HepG2 (cell line): ENCODE measurements at regions not wholly inside any gene's neighbourhood (a gene's known extent, or its start where the extent isn't known, plus 50 kb on each side); places are given as distances from the start of the nearest gene placed in this dataset.

Experiments used
- ATAC-seq: fragments of 200-7000 bp; cut with Tn5 transposase; 3 replicates; pipeline ENCODE4 v1.9.1; 2020; ENCODE audit warnings: mild to moderate bottlenecking, moderate library complexity
- BruUV-seq: library from RNA; stranded (reverse); fragments of 400-500 nt; replicated peaks from 2 replicates; lab custom pipeline; 2021; lab: Mats Ljungman, UMichigan
- CTCF ChIA-PET: fragments of 300-600 bp; formaldehyde crosslinking; extraction: SDS; loops from one replicate; lab custom pipeline; 2021; ENCODE audit warnings: low total read pairs, inconsistent platforms, low intra/inter-chr PET ratio; lab: Yijun Ruan, JAX
- POLR2A ChIA-PET: fragments of 350-600 bp; sonication (Branson Sonifier 250); formaldehyde crosslinking; loops from one replicate; lab custom pipeline; 2020; ENCODE audit warnings: antibody characterized with exemption, inconsistent platforms; lab: Yijun Ruan, JAX
- DNase-seq: peaks from one replicate; pipeline ENCODE4 v3.0.0-alpha.2; 2015; ENCODE audit warnings: low spot score
- FAIRE-seq: peaks from 3 replicates; lab custom pipeline; 2011; peaks lifted over from hg19 to GRCh38; lab: Jason Lieb, UNC
- H2AFZ ChIP-seq: one replicate; pipeline ENCODE4 v1.6.1; 2011; ENCODE audit warnings: low read length, inconsistent platforms
- H3K27ac ChIP-seq: fragments of 300-600 bp; 3 replicates; pipeline ENCODE4 v1.8.0; 2011; ENCODE audit warnings: mixed run types, mild to moderate bottlenecking, mixed read lengths, low read length, inconsistent platforms; ENCODE audit not compliant: insufficient read depth; ENCODE audit errors: extremely low read length
- H3K27me3 ChIP-seq, 2 experiments: fragments of 200-600 bp in 1 of 2; 2 replicates in 1 of 2; 3 replicates in 1 of 2; pipeline versions ENCODE4 v1.6.0 to v1.8.0; 2011; ENCODE audit warnings: low read length in 2 of 2, mild to moderate bottlenecking in 2 of 2, moderate library complexity in 2 of 2, inconsistent platforms in 1 of 2; ENCODE audit not compliant: insufficient read depth in 2 of 2, control insufficient read depth in 1 of 2
- H3K36me3 ChIP-seq, 2 experiments: fragments of 200-600 bp in 1 of 2; replicated peaks in 1 of 2; 2 replicates in 1 of 2; 3 replicates in 1 of 2; pipeline versions ENCODE4 v1.5.1 to v1.8.0; 2011; ENCODE audit warnings: low read length in 2 of 2, inconsistent platforms in 1 of 2; ENCODE audit not compliant: insufficient read depth in 2 of 2, control insufficient read depth in 1 of 2
- H3K4me1 ChIP-seq: 2 replicates; pipeline ENCODE4 v1.5.1; 2012; ENCODE audit warnings: low read length, inconsistent platforms; ENCODE audit not compliant: insufficient read depth
- H3K4me2 ChIP-seq: 2 replicates; pipeline ENCODE4 v1.6.0; 2011; ENCODE audit warnings: low read depth, low read length, inconsistent platforms
- H3K4me3 ChIP-seq, 3 experiments: fragments of 200-600 bp in 1 of 3; sonication (generic), shearing (Covaris generic) in 1 of 3; replicated peaks in 1 of 3; 2 replicates each; pipeline ENCODE4 v1.5.1; 2011 to 2016; ENCODE audit warnings: low read length in 3 of 3, inconsistent platforms in 2 of 3, low read depth in 2 of 3, mild to moderate bottlenecking in 2 of 3, control low read depth in 1 of 3, mixed read lengths in 1 of 3; ENCODE audit not compliant: insufficient read depth in 1 of 3
- H3K79me2 ChIP-seq: one replicate; pipeline ENCODE4 v1.6.1; 2011; ENCODE audit warnings: low read length, inconsistent platforms; ENCODE audit not compliant: insufficient read depth
- H3K9ac ChIP-seq: 2 replicates; pipeline ENCODE4 v1.6.0; 2011; ENCODE audit warnings: mild to moderate bottlenecking, low read depth, low read length, inconsistent platforms; ENCODE audit not compliant: insufficient read depth
- H3K9me3 ChIP-seq: 2 replicates; pipeline ENCODE4 v1.5.1; 2012; ENCODE audit warnings: mild to moderate bottlenecking, low read length
- H4K20me1 ChIP-seq: 2 replicates; pipeline ENCODE4 v1.6.0; 2011; ENCODE audit warnings: inconsistent platforms, mild to moderate bottlenecking, low read length, moderate library complexity; ENCODE audit not compliant: insufficient read depth
- FOXP4 ChIP-seq: sonication (generic); formaldehyde crosslinking; IDR thresholded peaks from 2 replicates; pipeline ENCODE4 v1.4.0; 2020; ENCODE audit warnings: missing genetic modification reagents
- JARID2 ChIP-seq: sonication (generic); formaldehyde crosslinking; IDR thresholded peaks from 2 replicates; pipeline ENCODE4 v1.8.1; 2023; ENCODE audit warnings: missing genetic modification reagents, inconsistent platforms; ENCODE audit not compliant: insufficient replicate concordance
- KDM4B ChIP-seq: sonication (generic); formaldehyde crosslinking; IDR thresholded peaks from 2 replicates; pipeline ENCODE4 v1.4.0; 2020; ENCODE audit warnings: missing genetic modification reagents
- MEIS1 ChIP-seq: sonication (generic); formaldehyde crosslinking; IDR thresholded peaks from 2 replicates; pipeline ENCODE4 v1.9.0; 2021; ENCODE audit warnings: mild to moderate bottlenecking, missing genetic modification reagents, moderate library complexity, borderline replicate concordance
- NBN ChIP-seq: fragments of 450-650 bp; conservative IDR thresholded peaks from 2 replicates; pipeline ENCODE4 v1.6.1; 2017
- PAWR ChIP-seq: sonication (generic); formaldehyde crosslinking; IDR thresholded peaks from 2 replicates; pipeline ENCODE4 v1.4.0; 2020; ENCODE audit warnings: missing genetic modification reagents, mild to moderate bottlenecking, borderline replicate concordance
- PHB2 ChIP-seq: fragments of 450-650 bp; IDR thresholded peaks from 2 replicates; pipeline ENCODE4 v1.6.1; 2018; ENCODE audit not compliant: partially characterized antibody
- PLSCR1 ChIP-seq: sonication (generic); formaldehyde crosslinking; IDR thresholded peaks from 2 replicates; pipeline ENCODE4 v1.5.0; 2020; ENCODE audit warnings: missing genetic modification reagents, mild to moderate bottlenecking, borderline replicate concordance
- ZNF136 ChIP-seq: sonication (generic); formaldehyde crosslinking; IDR thresholded peaks from 2 replicates; pipeline ENCODE4 v1.8.1; 2022; ENCODE audit warnings: low read depth, mild to moderate bottlenecking, moderate library complexity, missing genetic modification reagents
- ZNF615 ChIP-seq: sonication (generic); formaldehyde crosslinking; IDR thresholded peaks from 2 replicates; pipeline ENCODE4 v1.5.0; 2020; ENCODE audit warnings: mild to moderate bottlenecking, missing genetic modification reagents, borderline replicate concordance
- WGBS: methylation state at CpG from one replicate; pipeline ENCODE4 v1.1.6; 2017; ENCODE audit warnings: low lambda C conversion rate; 5-methylcytosine and 5-hydroxymethylcytosine counted together
- in situ Hi-C: cut with HindIII; loops from 2 replicates; pipeline ENCODE4 v1.10.0; 2017; ENCODE audit warnings: low pct_unique_long_range_greater_than_20kb; ENCODE audit not compliant: extremely low pct_ligation_motif_present
- intact Hi-C: fragments of 100-400 bp; cut with micrococcal nuclease; formaldehyde crosslinking; loops from one replicate; pipeline ENCODE4 v1.10.0; 2022; ENCODE audit not compliant: unreplicated experiment

- TF ChIP-seq PLSCR1 (CRISPR knock-in tag) (no peak), ZNF615 (CRISPR knock-in tag) (no peak)
Measured at GRCh38 chr12:60252359-60253096, 656.7 kb downstream of the SLC16A7 start (continued).

- DNase-seq, result no peak
- Histone ChIP-seq H3K4me2 (no peak overlapping the region), H3K79me2 (no peaks in the 10 kb centered on the region), H3K27me3 (no peaks in the 10 kb centered on the region), H3K36me3 (no peaks in the 10 kb centered on the region), H2AFZ (no peak overlapping the region), H4K20me1 (no peaks in the 10 kb centered on the region), H3K4me3 (no peak overlapping the region), H3K4me1 (no peaks in the 10 kb centered on the region), H3K27ac (no peak overlapping the region), H3K9me3 (no peaks in the 10 kb centered on the region), H3K9ac (no peak overlapping the region)
- 5% methylated on average over 1 of the region's 1 CpG for WGBS
- ChIA-PET CTCF (no interaction called here), POLR2A (no interaction called here)
- in situ Hi-C loops, result no loop called here
- ATAC-seq, result no peak
- BruUV-seq, result no TSS peak
- FAIRE-seq, result no peak
- intact Hi-C loops, result no loop called here
- TF ChIP-seq PAWR (CRISPR knock-in tag) (no peak), FOXP4 (CRISPR knock-in tag) (no peak), ZNF136 (CRISPR knock-in tag) (no peak), MEIS1 (CRISPR knock-in tag) (no peak), JARID2 (no peak), PHB2 (no peak), KDM4B (CRISPR knock-in tag) (no peak), NBN (no peak)
Measured at GRCh38 chr12:60255044-60255443, 659.2 kb downstream of the SLC16A7 start.
